ENCODE measurements at regions not wholly inside any gene's neighbourhood (a gene's known extent, or its start where the extent isn't known, plus 50 kb on each side); places are given as distances from the start of the nearest gene placed in this dataset.

DNA sequence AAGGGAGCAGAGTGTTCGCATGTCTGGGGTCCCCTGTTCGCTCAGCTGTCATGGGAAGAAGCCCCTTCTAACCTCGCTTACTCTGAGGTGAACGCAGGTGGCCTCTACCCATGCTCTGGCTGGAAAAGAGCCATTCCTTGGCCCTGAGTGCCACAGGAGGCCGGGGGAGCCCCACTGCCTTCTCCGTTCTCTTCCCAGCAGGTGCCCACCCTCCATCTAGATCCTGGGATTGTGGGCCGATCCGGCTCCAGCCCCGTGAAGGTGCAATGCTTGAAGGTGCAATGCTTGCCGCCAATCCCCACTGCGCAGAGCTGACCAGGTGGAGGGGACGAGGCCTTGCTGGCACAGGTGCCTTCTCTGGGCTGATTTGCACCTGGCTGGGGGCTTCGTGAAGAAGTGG lies 95.4 kb downstream of the MRPL36 start:
- no peak for TF ChIP-seq POLR2AphosphoS5 (IDR thresholded peaks at IDR 0.05; ENCODE audit: low read depth, low read length)
- TF ChIP-seq POLR2A (IDR thresholded peaks at IDR 0.05; ENCODE audit: low read depth, low read length): no peak
